ENCODE measurements at regions not wholly inside any gene's neighbourhood (a gene's known extent, or its start where the extent isn't known, plus 50 kb on each side); places are given as distances from the start of the nearest gene placed in this dataset.

GRCh38 chr3:106025151-106025722 is 156.4 kb upstream of the CBLB start:
- H3K9me3 ChIP-seq (ENCODE audit: insufficient read depth, low read depth, low read length), result no peaks in the 10 kb centered on the region
- H4K91ac ChIP-seq (ENCODE audit: low read depth, low read length), result no peak overlapping the region
- H3K18ac ChIP-seq (ENCODE audit: low read length), result no peak overlapping the region
- no peak overlapping the region for H2BK120ac ChIP-seq (ENCODE audit: insufficient read depth, low read length, poor library complexity)
- peaks cover 2 to 4% of the 10 kb centered on the region in 2 experiments for H3K4me1 ChIP-seq (ENCODE audit: control insufficient read depth in 1 of 2, insufficient read depth in 2 of 2, low read length in 2 of 2)
- H2AFZ ChIP-seq (ENCODE audit: insufficient read depth, low read length, poor library complexity), result peak overlapping the region; percentile 89
- H3K79me1 ChIP-seq (ENCODE audit: low read length), result no peaks in the 10 kb centered on the region
- no peaks in the 10 kb centered on the region for H3K36me3 ChIP-seq (ENCODE audit: control insufficient read depth in 1 of 2, insufficient read depth in 2 of 2, low read length in 2 of 2)
- peak overlapping the region; percentile 43 for H2BK5ac ChIP-seq (ENCODE audit: low read depth, low read length, poor library complexity)
- no peaks in the 10 kb centered on the region for H3K27me3 ChIP-seq (ENCODE audit: insufficient read depth, low read length)
- H2AK5ac ChIP-seq (ENCODE audit: low read length), result no peak overlapping the region
- no peak overlapping the region for H2BK12ac ChIP-seq (ENCODE audit: low read length)
- DNase-seq, result no peak
- H4K12ac ChIP-seq (ENCODE audit: low read depth, low read length), result no peak overlapping the region
- H3K23ac ChIP-seq (ENCODE audit: low read length), result no peak overlapping the region
- H3K4ac ChIP-seq (ENCODE audit: low read depth, low read length), result no peak overlapping the region
- H3K27ac ChIP-seq (ENCODE audit: low read depth, low read length), result peak overlapping the region; percentile 3
- no peaks in the 10 kb centered on the region for H3K79me2 ChIP-seq (ENCODE audit: control insufficient read depth, insufficient read depth, low read length, poor library complexity)
- WGBS (ENCODE audit: extremely low coverage, insufficient coverage, insufficient read length), result no CpG with 5 or more reads among the region's 4 CpGs
- no peak overlapping the region for H3K4me3 ChIP-seq (ENCODE audit: low read depth, low read length)
- H4K8ac ChIP-seq (ENCODE audit: low read depth, low read length), result peak overlapping the region; percentile 5
- H3K4me2 ChIP-seq (ENCODE audit: low read length), result no peak overlapping the region
- H3K14ac ChIP-seq (ENCODE audit: low read length), result no peak overlapping the region
- H3K9ac ChIP-seq (ENCODE audit: low read length), result no peak overlapping the region

- H4K8ac ChIP-seq (ENCODE audit: low read depth, low read length), result no peak overlapping the region
- H3K9me3 ChIP-seq (ENCODE audit: insufficient read depth, low read depth, low read length), result no peaks in the 10 kb centered on the region
- no peak overlapping the region for H3K4me2 ChIP-seq (ENCODE audit: low read length)
- H3K4me1 ChIP-seq (ENCODE audit: control insufficient read depth in 1 of 2, insufficient read depth in 2 of 2, low read length in 2 of 2), result peaks cover 2 to 3% of the 10 kb centered on the region in 2 experiments
- H3K27me3 ChIP-seq (ENCODE audit: insufficient read depth, low read length), result no peaks in the 10 kb centered on the region
- no peak overlapping the region for H2BK12ac ChIP-seq (ENCODE audit: low read length)
- no peak overlapping the region for H3K9ac ChIP-seq (ENCODE audit: low read length)
- H2AK5ac ChIP-seq (ENCODE audit: low read length), result no peak overlapping the region
- H3K27ac ChIP-seq (ENCODE audit: low read depth, low read length), result no peak overlapping the region
- WGBS (ENCODE audit: extremely low coverage, insufficient coverage, insufficient read length), result no CpG with 5 or more reads among the region's 4 CpGs
- no peak overlapping the region for H4K91ac ChIP-seq (ENCODE audit: low read depth, low read length)
- H3K79me2 ChIP-seq (ENCODE audit: control insufficient read depth, insufficient read depth, low read length, poor library complexity), result no peaks in the 10 kb centered on the region
- H3K23ac ChIP-seq (ENCODE audit: low read length), result no peak overlapping the region
- H4K12ac ChIP-seq (ENCODE audit: low read depth, low read length), result no peak overlapping the region
- H2AFZ ChIP-seq (ENCODE audit: insufficient read depth, low read length, poor library complexity), result no peak overlapping the region
- H3K4me3 ChIP-seq (ENCODE audit: low read depth, low read length), result no peak overlapping the region
- DNase-seq, result no peak
- H3K79me1 ChIP-seq (ENCODE audit: low read length), result no peaks in the 10 kb centered on the region
- no peak overlapping the region for H3K14ac ChIP-seq (ENCODE audit: low read length)
- H3K4ac ChIP-seq (ENCODE audit: low read depth, low read length), result no peak overlapping the region
- no peaks in the 10 kb centered on the region for H3K36me3 ChIP-seq (ENCODE audit: control insufficient read depth in 1 of 2, insufficient read depth in 2 of 2, low read length in 2 of 2)
- H2BK120ac ChIP-seq (ENCODE audit: insufficient read depth, low read length, poor library complexity), result no peak overlapping the region
- H2BK5ac ChIP-seq (ENCODE audit: low read depth, low read length, poor library complexity), result no peak overlapping the region
- no peak overlapping the region for H3K18ac ChIP-seq (ENCODE audit: low read length)
Measured at GRCh38 chr3:106029954-106030626, 161.3 kb upstream of the CBLB start.

GRCh38 chr3:106030627-106030963 is 161.8 kb upstream of the CBLB start:
- Histone ChIP-seq H3K79me1 (ENCODE audit: low read length) (no peaks in the 10 kb centered on the region), H3K18ac (ENCODE audit: low read length) (no peak overlapping the region), H3K9me3 (ENCODE audit: insufficient read depth, low read depth, low read length) (no peaks in the 10 kb centered on the region), H3K4me3 (ENCODE audit: low read depth, low read length) (no peak overlapping the region), H4K12ac (ENCODE audit: low read depth, low read length) (no peak overlapping the region), H3K27ac (ENCODE audit: low read depth, low read length) (no peak overlapping the region), H3K79me2 (ENCODE audit: control insufficient read depth, insufficient read depth, low read length, poor library complexity) (no peaks in the 10 kb centered on the region), H3K23ac (ENCODE audit: low read length) (no peak overlapping the region), H3K36me3 (ENCODE audit: control insufficient read depth in 1 of 2, insufficient read depth in 2 of 2, low read length in 2 of 2) (no peaks in the 10 kb centered on the region), H4K8ac (ENCODE audit: low read depth, low read length) (no peak overlapping the region), H2AFZ (ENCODE audit: insufficient read depth, low read length, poor library complexity) (no peak overlapping the region), H3K27me3 (ENCODE audit: insufficient read depth, low read length) (no peaks in the 10 kb centered on the region), H3K4me1 (ENCODE audit: control insufficient read depth in 1 of 2, insufficient read depth in 2 of 2, low read length in 2 of 2) (no peaks in the 10 kb centered on the region), H2AK5ac (ENCODE audit: low read length) (no peak overlapping the region), H4K91ac (ENCODE audit: low read depth, low read length) (no peak overlapping the region), H2BK120ac (ENCODE audit: insufficient read depth, low read length, poor library complexity) (no peak overlapping the region), H3K4me2 (ENCODE audit: low read length) (no peak overlapping the region), H3K9ac (ENCODE audit: low read length) (no peak overlapping the region), H3K14ac (ENCODE audit: low read length) (no peak overlapping the region), H2BK5ac (ENCODE audit: low read depth, low read length, poor library complexity) (no peak overlapping the region), H3K4ac (ENCODE audit: low read depth, low read length) (no peak overlapping the region), H2BK12ac (ENCODE audit: low read length) (no peak overlapping the region)
- no peak for DNase-seq

GRCh38 chr3:106032479-106032878 is 163.7 kb upstream of the CBLB start:
- Histone ChIP-seq H2AFZ (ENCODE audit: insufficient read depth, low read length, poor library complexity) (no peak overlapping the region), H4K12ac (ENCODE audit: low read depth, low read length) (no peak overlapping the region), H3K9ac (ENCODE audit: low read length) (no peak overlapping the region), H2BK5ac (ENCODE audit: low read depth, low read length, poor library complexity) (no peak overlapping the region), H4K8ac (ENCODE audit: low read depth, low read length) (no peak overlapping the region), H3K79me1 (ENCODE audit: low read length) (no peaks in the 10 kb centered on the region), H3K18ac (ENCODE audit: low read length) (no peak overlapping the region), H3K9me3 (ENCODE audit: insufficient read depth, low read depth, low read length) (no peaks in the 10 kb centered on the region), H3K4me3 (ENCODE audit: low read depth, low read length) (no peak overlapping the region), H3K36me3 (ENCODE audit: control insufficient read depth in 1 of 2, insufficient read depth in 2 of 2, low read length in 2 of 2) (no peaks in the 10 kb centered on the region), H3K27ac (ENCODE audit: low read depth, low read length) (no peak overlapping the region), H3K23ac (ENCODE audit: low read length) (no peak overlapping the region), H4K91ac (ENCODE audit: low read depth, low read length) (no peak overlapping the region), H3K79me2 (ENCODE audit: control insufficient read depth, insufficient read depth, low read length, poor library complexity) (no peaks in the 10 kb centered on the region), H3K14ac (ENCODE audit: low read length) (no peak overlapping the region), H2AK5ac (ENCODE audit: low read length) (no peak overlapping the region), H2BK120ac (ENCODE audit: insufficient read depth, low read length, poor library complexity) (no peak overlapping the region), H3K4me2 (ENCODE audit: low read length) (no peak overlapping the region), H3K27me3 (ENCODE audit: insufficient read depth, low read length) (no peaks in the 10 kb centered on the region), H3K4ac (ENCODE audit: low read depth, low read length) (no peak overlapping the region), H2BK12ac (ENCODE audit: low read length) (no peak overlapping the region), H3K4me1 (ENCODE audit: control insufficient read depth in 1 of 2, insufficient read depth in 2 of 2, low read length in 2 of 2) (no peaks in the 10 kb centered on the region)
- no peak for DNase-seq
- WGBS (ENCODE audit: extremely low coverage, insufficient coverage, insufficient read length), result no CpG with 5 or more reads among the region's 2 CpGs

Measured in trophoblast cell (in vitro differentiated cells and primary cell).